Progenitor cell of endocrine pancreas (in vitro differentiated cells): ENCODE measurements at regions not wholly inside any gene's neighbourhood (a gene's known extent, or its start where the extent isn't known, plus 50 kb on each side); places are given as distances from the start of the nearest gene placed in this dataset.

Experiments
- DNase-seq: peaks from one replicate; pipeline ENCODE4 v3.0.0; 2021; ENCODE audit warnings: low spot score; ENCODE audit not compliant: unreplicated experiment
- H3K27ac Mint-ChIP-seq: 2 replicates; pipeline ENCODE4 v1.8.0; 2021; ENCODE audit warnings: mild to moderate bottlenecking, moderate library complexity, mixed read lengths
- H3K27me3 Mint-ChIP-seq: 2 replicates; pipeline ENCODE4 v1.8.0; 2021; ENCODE audit warnings: mixed read lengths
- H3K36me3 Mint-ChIP-seq: 2 replicates; pipeline ENCODE4 v1.8.0; 2022; ENCODE audit warnings: mixed read lengths; ENCODE audit not compliant: insufficient read depth
- H3K4me1 Mint-ChIP-seq: 2 replicates; pipeline ENCODE4 v1.8.0; 2021; ENCODE audit warnings: low read depth, mixed read lengths
- H3K4me3 Mint-ChIP-seq: 2 replicates; pipeline ENCODE4 v1.8.0; 2021; ENCODE audit warnings: low read depth, mild to moderate bottlenecking, moderate library complexity, mixed read lengths
- H3K9me3 Mint-ChIP-seq: 2 replicates; pipeline ENCODE4 v1.8.0; 2021; ENCODE audit warnings: low read depth, mixed read lengths
- CTCF ChIP-seq: fragments of 200-600 bp; sonication (generic); IDR thresholded peaks from one replicate; pipeline ENCODE4 v1.5.0; 2021; ENCODE audit warnings: antibody characterized with exemption, mild to moderate bottlenecking; ENCODE audit not compliant: unreplicated experiment

DNA sequence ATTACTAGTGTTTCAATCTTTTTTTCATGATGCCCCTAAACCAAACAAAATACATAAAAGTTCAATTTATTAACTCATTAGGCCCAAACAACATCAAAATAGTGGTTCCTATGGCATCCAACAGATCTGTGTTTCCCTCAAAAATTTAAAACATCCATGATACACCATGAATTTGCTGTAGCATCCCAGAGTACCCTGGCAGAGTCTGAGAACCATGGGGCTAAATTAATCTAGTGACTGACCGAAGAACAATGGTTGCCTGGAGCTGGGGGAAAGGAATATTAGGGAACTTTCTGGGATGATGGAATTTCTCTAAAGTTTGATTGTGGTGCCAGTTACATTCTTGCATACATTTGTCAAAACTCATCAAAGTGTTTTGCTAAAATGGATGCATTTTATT, 79.5 kb upstream of the TRIO start:
- H3K27me3 Mint-ChIP-seq: no peaks in the 10 kb centered on the region
- no peaks in the 10 kb centered on the region for H3K36me3 Mint-ChIP-seq
- no peak overlapping the region for H3K4me3 Mint-ChIP-seq
- TF ChIP-seq CTCF: no peak
- H3K4me1 Mint-ChIP-seq: no peaks in the 10 kb centered on the region
- peaks cover 6% of the 10 kb centered on the region for H3K9me3 Mint-ChIP-seq
- no peak for DNase-seq
- H3K27ac Mint-ChIP-seq: no peak overlapping the region

- no peak for TF ChIP-seq CTCF
- no peaks in the 10 kb centered on the region for H3K27me3 Mint-ChIP-seq
Observed at GRCh38 chr5:14063138-14063537, 80.0 kb upstream of the TRIO start.

DNA sequence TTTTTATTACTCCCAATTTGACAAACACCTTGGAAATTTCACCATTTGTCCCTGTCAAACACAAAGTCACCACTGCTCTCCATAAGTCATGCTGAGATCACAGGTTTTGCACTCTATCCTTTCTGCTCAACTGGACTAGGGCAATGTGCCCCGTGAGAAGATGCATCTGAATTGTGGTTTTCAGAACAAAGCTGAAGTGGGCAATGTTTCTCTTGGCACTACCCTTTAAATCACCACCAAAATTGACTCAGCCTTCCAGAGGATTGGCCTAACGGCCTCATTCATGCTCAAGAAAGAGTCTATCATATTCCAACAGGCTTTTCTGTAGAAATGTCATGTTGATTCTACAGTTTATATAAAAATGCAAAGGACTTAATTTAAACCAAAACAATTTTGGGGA, 81.0 kb upstream of the TRIO start:
- Mint-ChIP-seq H3K4me3 (no peak overlapping the region), H3K27ac (no peak overlapping the region), H3K4me1 (no peaks in the 10 kb centered on the region), H3K27me3 (no peaks in the 10 kb centered on the region), H3K9me3 (peaks cover 6% of the 10 kb centered on the region), H3K36me3 (no peaks in the 10 kb centered on the region)
- no peak for TF ChIP-seq CTCF
- DNase-seq: no peak

More at GRCh38 chr5:14063138-14063537, 80.0 kb upstream of the TRIO start:
- H3K4me1 Mint-ChIP-seq: no peaks in the 10 kb centered on the region
- no peak overlapping the region for H3K27ac Mint-ChIP-seq
- H3K9me3 Mint-ChIP-seq: peaks cover 6% of the 10 kb centered on the region
- no peak for DNase-seq
- no peak overlapping the region for H3K4me3 Mint-ChIP-seq
- H3K36me3 Mint-ChIP-seq: no peaks in the 10 kb centered on the region

- Mint-ChIP-seq H3K4me3 (no peak overlapping the region), H3K9me3 (peaks cover 6% of the 10 kb centered on the region), H3K36me3 (no peaks in the 10 kb centered on the region), H3K4me1 (no peaks in the 10 kb centered on the region), H3K27ac (no peak overlapping the region), H3K27me3 (no peaks in the 10 kb centered on the region)
- no peak for TF ChIP-seq CTCF
- DNase-seq: no peak
Observed at GRCh38 chr5:14061106-14061505, 82.0 kb upstream of the TRIO start.

DNA sequence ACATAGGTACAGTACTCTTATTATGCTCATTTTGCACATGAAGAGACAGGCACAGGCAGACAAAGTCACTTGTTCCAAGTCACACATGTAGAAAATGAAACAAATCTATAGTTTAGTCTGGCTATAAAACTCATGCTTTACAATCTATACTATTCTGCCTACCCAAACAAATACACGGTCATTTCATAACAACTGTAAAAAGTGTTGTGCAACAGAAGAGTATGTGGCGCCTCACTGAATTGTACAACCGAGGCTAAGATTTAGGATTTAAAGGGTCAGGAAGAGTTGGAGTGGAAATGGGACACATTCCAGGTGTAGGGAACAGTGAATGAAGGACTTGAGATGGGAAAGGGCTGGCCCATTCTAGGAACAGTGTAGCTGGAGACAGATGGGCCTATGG, 82.9 kb upstream of the TRIO start:
- Mint-ChIP-seq H3K4me1 (no peaks in the 10 kb centered on the region), H3K4me3 (no peak overlapping the region), H3K27me3 (no peaks in the 10 kb centered on the region), H3K9me3 (peaks cover 6% of the 10 kb centered on the region), H3K36me3 (no peaks in the 10 kb centered on the region), H3K27ac (no peak overlapping the region)
- DNase-seq: no peak
- TF ChIP-seq CTCF: no peak
